Panc1 (cell line): ENCODE measurements at regions not wholly inside any gene's neighbourhood (a gene's known extent, or its start where the extent isn't known, plus 50 kb on each side); places are given as distances from the start of the nearest gene placed in this dataset.

Experiments
- REST ChIP-seq, 2 experiments: IDR thresholded peaks; 2 replicates each; pipeline ENCODE4 v1.6.1; 2011 to 2012; ENCODE audit warnings: low read depth in 2 of 2, control low read depth in 1 of 2, low read length in 1 of 2, mild to moderate bottlenecking in 1 of 2, moderate library complexity in 1 of 2; ENCODE audit not compliant: insufficient read depth in 1 of 2
- SIN3A ChIP-seq: IDR thresholded peaks from 2 replicates; pipeline ENCODE4 v1.6.1; 2012; ENCODE audit warnings: low read depth, mild to moderate bottlenecking, low read length, moderate library complexity, borderline replicate concordance; ENCODE audit not compliant: insufficient read depth
- TF ChIP-seq, protein P1 (sequence below): fragments of 450-650 bp; IDR thresholded peaks from 2 replicates; pipeline ENCODE4 v1.5.1; 2017; ENCODE audit warnings: mild to moderate bottlenecking

DNA sequence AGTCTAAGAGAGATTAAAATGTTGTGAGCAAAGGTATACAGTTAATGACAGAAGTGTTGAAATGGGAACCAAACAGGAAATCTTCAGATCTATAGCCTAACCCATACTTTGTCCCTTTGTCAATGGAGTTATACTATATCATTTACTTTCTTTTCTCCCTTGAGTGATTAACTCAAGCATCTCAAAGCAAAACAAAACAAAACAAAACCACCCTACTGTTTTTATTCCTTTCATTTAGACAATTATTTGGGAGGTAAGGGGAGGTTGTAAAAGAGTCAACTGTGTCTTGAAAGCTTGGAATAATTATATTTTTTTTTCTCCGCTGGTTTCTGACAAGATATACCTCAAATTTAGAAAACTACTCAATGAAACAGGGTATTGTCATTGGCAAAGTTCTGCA, 139.8 kb upstream of the HMGN3 start:
- TF ChIP-seq, protein P1, sequence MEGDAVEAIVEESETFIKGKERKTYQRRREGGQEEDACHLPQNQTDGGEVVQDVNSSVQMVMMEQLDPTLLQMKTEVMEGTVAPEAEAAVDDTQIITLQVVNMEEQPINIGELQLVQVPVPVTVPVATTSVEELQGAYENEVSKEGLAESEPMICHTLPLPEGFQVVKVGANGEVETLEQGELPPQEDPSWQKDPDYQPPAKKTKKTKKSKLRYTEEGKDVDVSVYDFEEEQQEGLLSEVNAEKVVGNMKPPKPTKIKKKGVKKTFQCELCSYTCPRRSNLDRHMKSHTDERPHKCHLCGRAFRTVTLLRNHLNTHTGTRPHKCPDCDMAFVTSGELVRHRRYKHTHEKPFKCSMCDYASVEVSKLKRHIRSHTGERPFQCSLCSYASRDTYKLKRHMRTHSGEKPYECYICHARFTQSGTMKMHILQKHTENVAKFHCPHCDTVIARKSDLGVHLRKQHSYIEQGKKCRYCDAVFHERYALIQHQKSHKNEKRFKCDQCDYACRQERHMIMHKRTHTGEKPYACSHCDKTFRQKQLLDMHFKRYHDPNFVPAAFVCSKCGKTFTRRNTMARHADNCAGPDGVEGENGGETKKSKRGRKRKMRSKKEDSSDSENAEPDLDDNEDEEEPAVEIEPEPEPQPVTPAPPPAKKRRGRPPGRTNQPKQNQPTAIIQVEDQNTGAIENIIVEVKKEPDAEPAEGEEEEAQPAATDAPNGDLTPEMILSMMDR, result no peak
- TF ChIP-seq REST (IDR thresholded peaks at IDR 0.05; ENCODE audit: insufficient read depth in 1 of 2, low read depth in 2 of 2, low read length in 1 of 2), result no peak
- TF ChIP-seq SIN3A, result no peak
